Breast epithelium (tissue), 3 donors: ENCODE measurements at regions not wholly inside any gene's neighbourhood (a gene's known extent, or its start where the extent isn't known, plus 50 kb on each side); places are given as distances from the start of the nearest gene placed in this dataset.

Experiments
- POLR2A ChIP-seq: fragments of 450-650 bp; IDR thresholded peaks from one replicate; pipeline ENCODE4 v1.6.1; 2016; ENCODE audit warnings: antibody characterized with exemption, mild to moderate bottlenecking, moderate library complexity
- POLR2AphosphoS5 ChIP-seq, 3 donors: sonication (generic); formaldehyde crosslinking; IDR thresholded peaks; one replicate each; pipeline ENCODE4 v1.6.1; 2017; ENCODE audit warnings: antibody characterized with exemption in 3 of 3
- TF ChIP-seq, protein P1 (sequence below), 3 donors: fragments of 450-650 bp; IDR thresholded peaks; one replicate each; pipeline ENCODE4 v1.5.1; 2016 to 2017; ENCODE audit warnings: antibody characterized with exemption in 3 of 3, mild to moderate bottlenecking in 3 of 3, moderate library complexity in 3 of 3

DNA sequence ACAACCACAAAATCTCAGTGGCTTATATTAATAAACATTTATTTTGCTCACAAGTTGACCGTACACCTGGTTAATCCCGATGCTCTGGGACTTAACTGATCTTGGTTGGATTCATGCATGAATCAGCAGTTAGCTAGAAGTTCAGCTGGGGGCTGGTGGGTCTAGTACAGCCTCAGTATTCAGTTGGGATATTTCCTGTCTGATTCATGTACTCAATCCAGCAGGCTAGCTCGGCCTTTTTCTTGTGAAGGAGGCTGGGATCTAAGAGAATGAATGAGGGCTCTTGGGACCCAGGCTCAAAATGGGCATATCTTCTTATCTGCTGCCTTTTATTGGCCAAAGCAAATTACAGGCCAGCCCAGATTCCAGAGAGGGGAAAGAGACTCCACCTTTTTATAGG is 178.8 kb downstream of the KCTD12 start:
- TF ChIP-seq, protein P1, sequence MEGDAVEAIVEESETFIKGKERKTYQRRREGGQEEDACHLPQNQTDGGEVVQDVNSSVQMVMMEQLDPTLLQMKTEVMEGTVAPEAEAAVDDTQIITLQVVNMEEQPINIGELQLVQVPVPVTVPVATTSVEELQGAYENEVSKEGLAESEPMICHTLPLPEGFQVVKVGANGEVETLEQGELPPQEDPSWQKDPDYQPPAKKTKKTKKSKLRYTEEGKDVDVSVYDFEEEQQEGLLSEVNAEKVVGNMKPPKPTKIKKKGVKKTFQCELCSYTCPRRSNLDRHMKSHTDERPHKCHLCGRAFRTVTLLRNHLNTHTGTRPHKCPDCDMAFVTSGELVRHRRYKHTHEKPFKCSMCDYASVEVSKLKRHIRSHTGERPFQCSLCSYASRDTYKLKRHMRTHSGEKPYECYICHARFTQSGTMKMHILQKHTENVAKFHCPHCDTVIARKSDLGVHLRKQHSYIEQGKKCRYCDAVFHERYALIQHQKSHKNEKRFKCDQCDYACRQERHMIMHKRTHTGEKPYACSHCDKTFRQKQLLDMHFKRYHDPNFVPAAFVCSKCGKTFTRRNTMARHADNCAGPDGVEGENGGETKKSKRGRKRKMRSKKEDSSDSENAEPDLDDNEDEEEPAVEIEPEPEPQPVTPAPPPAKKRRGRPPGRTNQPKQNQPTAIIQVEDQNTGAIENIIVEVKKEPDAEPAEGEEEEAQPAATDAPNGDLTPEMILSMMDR (IDR thresholded peaks at IDR 0.05) = no peak
- TF ChIP-seq POLR2AphosphoS5 (IDR thresholded peaks at IDR 0.05) (no peak), POLR2A (no peak)
